HepG2 (cell line): ENCODE measurements at regions not wholly inside any gene's neighbourhood (a gene's known extent, or its start where the extent isn't known, plus 50 kb on each side); places are given as distances from the start of the nearest gene placed in this dataset.
A peak's percentile ranks its signal among the peaks of the same experiment; 100 is the strongest.

Experiments used
- ATAC-seq: fragments of 200-7000 bp; cut with Tn5 transposase; 3 replicates; pipeline ENCODE4 v1.9.1; 2020; ENCODE audit warnings: mild to moderate bottlenecking, moderate library complexity
- BruUV-seq: library from RNA; stranded (reverse); fragments of 400-500 nt; replicated peaks from 2 replicates; lab custom pipeline; 2021; lab: Mats Ljungman, UMichigan
- CTCF ChIA-PET: fragments of 300-600 bp; formaldehyde crosslinking; extraction: SDS; loops from one replicate; lab custom pipeline; 2021; ENCODE audit warnings: low total read pairs, inconsistent platforms, low intra/inter-chr PET ratio; lab: Yijun Ruan, JAX
- POLR2A ChIA-PET: fragments of 350-600 bp; sonication (Branson Sonifier 250); formaldehyde crosslinking; loops from one replicate; lab custom pipeline; 2020; ENCODE audit warnings: antibody characterized with exemption, inconsistent platforms; lab: Yijun Ruan, JAX
- DNase-seq: peaks from one replicate; pipeline ENCODE4 v3.0.0-alpha.2; 2015; ENCODE audit warnings: low spot score
- FAIRE-seq: peaks from 3 replicates; lab custom pipeline; 2011; peaks lifted over from hg19 to GRCh38; lab: Jason Lieb, UNC
- H2AFZ ChIP-seq: one replicate; pipeline ENCODE4 v1.6.1; 2011; ENCODE audit warnings: low read length, inconsistent platforms
- H3K27ac ChIP-seq: fragments of 300-600 bp; 3 replicates; pipeline ENCODE4 v1.8.0; 2011; ENCODE audit warnings: mixed run types, mild to moderate bottlenecking, mixed read lengths, low read length, inconsistent platforms; ENCODE audit not compliant: insufficient read depth; ENCODE audit errors: extremely low read length
- H3K27me3 ChIP-seq, 2 experiments: fragments of 200-600 bp in 1 of 2; 2 replicates in 1 of 2; 3 replicates in 1 of 2; pipeline versions ENCODE4 v1.6.0 to v1.8.0; 2011; ENCODE audit warnings: low read length in 2 of 2, mild to moderate bottlenecking in 2 of 2, moderate library complexity in 2 of 2, inconsistent platforms in 1 of 2; ENCODE audit not compliant: insufficient read depth in 2 of 2, control insufficient read depth in 1 of 2
- H3K36me3 ChIP-seq, 2 experiments: fragments of 200-600 bp in 1 of 2; replicated peaks in 1 of 2; 2 replicates in 1 of 2; 3 replicates in 1 of 2; pipeline versions ENCODE4 v1.5.1 to v1.8.0; 2011; ENCODE audit warnings: low read length in 2 of 2, inconsistent platforms in 1 of 2; ENCODE audit not compliant: insufficient read depth in 2 of 2, control insufficient read depth in 1 of 2
- H3K4me1 ChIP-seq: 2 replicates; pipeline ENCODE4 v1.5.1; 2012; ENCODE audit warnings: low read length, inconsistent platforms; ENCODE audit not compliant: insufficient read depth
- H3K4me2 ChIP-seq: 2 replicates; pipeline ENCODE4 v1.6.0; 2011; ENCODE audit warnings: low read depth, low read length, inconsistent platforms
- H3K4me3 ChIP-seq, 3 experiments: fragments of 200-600 bp in 1 of 3; sonication (generic), shearing (Covaris generic) in 1 of 3; replicated peaks in 1 of 3; 2 replicates each; pipeline ENCODE4 v1.5.1; 2011 to 2016; ENCODE audit warnings: low read length in 3 of 3, inconsistent platforms in 2 of 3, low read depth in 2 of 3, mild to moderate bottlenecking in 2 of 3, control low read depth in 1 of 3, mixed read lengths in 1 of 3; ENCODE audit not compliant: insufficient read depth in 1 of 3
- H3K79me2 ChIP-seq: one replicate; pipeline ENCODE4 v1.6.1; 2011; ENCODE audit warnings: low read length, inconsistent platforms; ENCODE audit not compliant: insufficient read depth
- H3K9ac ChIP-seq: 2 replicates; pipeline ENCODE4 v1.6.0; 2011; ENCODE audit warnings: mild to moderate bottlenecking, low read depth, low read length, inconsistent platforms; ENCODE audit not compliant: insufficient read depth
- H3K9me3 ChIP-seq: 2 replicates; pipeline ENCODE4 v1.5.1; 2012; ENCODE audit warnings: mild to moderate bottlenecking, low read length
- H4K20me1 ChIP-seq: 2 replicates; pipeline ENCODE4 v1.6.0; 2011; ENCODE audit warnings: inconsistent platforms, mild to moderate bottlenecking, low read length, moderate library complexity; ENCODE audit not compliant: insufficient read depth
- ATF7 ChIP-seq, 2 experiments: fragments of 450-650 bp in 1 of 2; sonication (generic) in 1 of 2; formaldehyde crosslinking in 1 of 2; IDR thresholded peaks; 2 replicates each; pipeline versions ENCODE4 v1.4.0 to v1.6.1; 2016 to 2020; ENCODE audit warnings: antibody characterized with exemption in 1 of 2, mild to moderate bottlenecking in 1 of 2, missing genetic modification reagents in 1 of 2
- CREB1 ChIP-seq, 2 experiments: fragments of 450-650 bp in 1 of 2; IDR thresholded peaks; 2 replicates each; pipeline ENCODE4 v1.6.1; 2016 to 2017; ENCODE audit warnings: control low read depth in 1 of 2, mild to moderate bottlenecking in 1 of 2, missing compliant biosample characterization in 1 of 2, missing genetic modification characterization in 1 of 2
- HOXA3 ChIP-seq: sonication (generic); formaldehyde crosslinking; IDR thresholded peaks from 2 replicates; pipeline ENCODE4 v1.5.0; 2020; ENCODE audit warnings: missing genetic modification reagents
- KLF16 ChIP-seq, 2 experiments: sonication (generic) in 1 of 2; formaldehyde crosslinking in 1 of 2; IDR thresholded peaks; 2 replicates each; pipeline versions ENCODE4 v1.6.1 to v1.8.0; 2016 to 2023; ENCODE audit warnings: missing genetic modification reagents in 2 of 2, missing compliant biosample characterization in 1 of 2
- MATR3 ChIP-seq: sonication (generic); formaldehyde crosslinking; IDR thresholded peaks from 2 replicates; pipeline ENCODE4 v1.4.0; 2020; ENCODE audit warnings: missing genetic modification reagents
- ZFYVE20 ChIP-seq: sonication (generic); formaldehyde crosslinking; IDR thresholded peaks from 2 replicates; pipeline ENCODE4 v1.8.0; 2023; ENCODE audit warnings: low read depth, mild to moderate bottlenecking, moderate library complexity, missing genetic modification reagents, borderline replicate concordance
- ZIK1 ChIP-seq: sonication (generic); formaldehyde crosslinking; IDR thresholded peaks from 2 replicates; pipeline ENCODE4 v1.5.0; 2020; ENCODE audit warnings: mild to moderate bottlenecking, low read depth, missing genetic modification reagents, borderline replicate concordance
- ZSCAN25 ChIP-seq: sonication (generic); formaldehyde crosslinking; IDR thresholded peaks from 2 replicates; pipeline ENCODE4 v1.8.0; 2022; ENCODE audit warnings: mild to moderate bottlenecking, missing genetic modification reagents
- WGBS: methylation state at CpG from one replicate; pipeline ENCODE4 v1.1.6; 2017; ENCODE audit warnings: low lambda C conversion rate; 5-methylcytosine and 5-hydroxymethylcytosine counted together
- in situ Hi-C: cut with HindIII; loops from 2 replicates; pipeline ENCODE4 v1.10.0; 2017; ENCODE audit warnings: low pct_unique_long_range_greater_than_20kb; ENCODE audit not compliant: extremely low pct_ligation_motif_present
- intact Hi-C: fragments of 100-400 bp; cut with micrococcal nuclease; formaldehyde crosslinking; loops from one replicate; pipeline ENCODE4 v1.10.0; 2022; ENCODE audit not compliant: unreplicated experiment
- TF ChIP-seq, protein P1 (sequence below): sonication (generic); formaldehyde crosslinking; IDR thresholded peaks from 2 replicates; pipeline ENCODE4 v1.4.0; 2020; ENCODE audit warnings: missing genetic modification reagents
- TF ChIP-seq, protein P2 (sequence below): sonication (generic); formaldehyde crosslinking; IDR thresholded peaks from 2 replicates; pipeline ENCODE4 v1.5.0; 2020; ENCODE audit warnings: missing genetic modification reagents, mild to moderate bottlenecking, borderline replicate concordance

DNA sequence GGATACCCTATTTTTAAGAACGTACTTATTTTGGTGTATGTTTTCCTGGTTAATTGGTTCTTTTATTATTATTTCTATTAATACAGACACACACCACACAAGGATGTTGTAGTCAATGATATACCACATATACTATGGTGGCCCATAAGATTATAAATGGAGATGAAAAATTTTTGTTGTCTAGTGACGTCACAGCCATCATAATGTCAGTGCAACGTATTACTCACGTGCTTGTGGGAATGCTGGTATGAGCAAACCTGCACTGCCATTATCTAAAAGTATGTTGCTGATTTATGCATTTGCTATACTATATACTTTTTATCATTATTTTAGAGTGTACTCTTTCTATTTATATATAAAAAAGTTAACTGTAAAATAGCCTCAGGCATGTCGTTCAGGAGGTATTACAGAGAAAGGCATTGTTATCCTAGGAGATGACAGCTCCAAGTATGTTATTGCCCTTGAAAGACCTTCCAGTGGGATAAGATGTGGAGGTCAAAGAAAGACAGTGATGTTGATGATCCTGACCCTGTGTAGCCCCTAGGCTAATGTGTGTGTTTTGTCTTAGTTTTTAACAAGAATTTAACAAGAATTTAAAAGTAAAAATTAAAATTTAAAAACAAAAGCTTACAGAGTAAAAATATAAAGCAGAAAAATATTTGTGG is 65.6 kb upstream of the SGCD start:
- WGBS = 11% methylated on average over 5 of the region's 5 CpGs

DNA sequence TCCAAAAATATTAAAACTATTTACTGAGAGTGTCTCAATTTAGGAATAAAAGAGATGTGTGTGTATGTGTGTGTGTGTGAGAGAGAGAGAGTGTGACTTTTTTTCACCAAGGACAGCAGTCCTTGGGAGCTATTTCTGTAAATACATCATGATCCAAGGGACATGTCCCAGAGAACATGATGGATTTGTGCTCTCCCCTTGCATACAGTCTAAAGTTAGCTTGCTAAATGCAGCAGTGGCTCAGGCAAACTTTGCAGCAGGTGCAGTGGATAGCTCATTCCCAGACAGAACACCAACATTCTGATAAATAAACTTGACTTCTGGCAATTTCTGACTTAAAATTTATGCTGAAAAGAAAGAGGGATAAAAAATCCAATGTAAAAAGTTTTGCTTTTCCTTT is 55.4 kb upstream of the SGCD start:
- H3K4me2 ChIP-seq = no peak overlapping the region
- ATAC-seq = no peak
- no TSS peak for BruUV-seq
- H3K9me3 ChIP-seq = peaks cover 15% of the 10 kb centered on the region; the same call in 1 of the 2 replicates
- H2AFZ ChIP-seq = no peak overlapping the region
- no peak overlapping the region for H3K27ac ChIP-seq
- no peak for FAIRE-seq
- CTCF ChIA-PET = no interaction called here
- no peaks in the 10 kb centered on the region for H4K20me1 ChIP-seq
- POLR2A ChIA-PET = no interaction called here
- H3K4me1 ChIP-seq = no peaks in the 10 kb centered on the region
- no peaks in the 10 kb centered on the region for H3K36me3 ChIP-seq
- intact Hi-C loops (no loop called here), in situ Hi-C loops (no loop called here)
- DNase-seq = no peak
- H3K4me3 ChIP-seq = no peak overlapping the region
- no peaks in the 10 kb centered on the region for H3K27me3 ChIP-seq
- H3K9ac ChIP-seq = no peak overlapping the region
- H3K79me2 ChIP-seq = no peaks in the 10 kb centered on the region
- TF ChIP-seq, protein P1, sequence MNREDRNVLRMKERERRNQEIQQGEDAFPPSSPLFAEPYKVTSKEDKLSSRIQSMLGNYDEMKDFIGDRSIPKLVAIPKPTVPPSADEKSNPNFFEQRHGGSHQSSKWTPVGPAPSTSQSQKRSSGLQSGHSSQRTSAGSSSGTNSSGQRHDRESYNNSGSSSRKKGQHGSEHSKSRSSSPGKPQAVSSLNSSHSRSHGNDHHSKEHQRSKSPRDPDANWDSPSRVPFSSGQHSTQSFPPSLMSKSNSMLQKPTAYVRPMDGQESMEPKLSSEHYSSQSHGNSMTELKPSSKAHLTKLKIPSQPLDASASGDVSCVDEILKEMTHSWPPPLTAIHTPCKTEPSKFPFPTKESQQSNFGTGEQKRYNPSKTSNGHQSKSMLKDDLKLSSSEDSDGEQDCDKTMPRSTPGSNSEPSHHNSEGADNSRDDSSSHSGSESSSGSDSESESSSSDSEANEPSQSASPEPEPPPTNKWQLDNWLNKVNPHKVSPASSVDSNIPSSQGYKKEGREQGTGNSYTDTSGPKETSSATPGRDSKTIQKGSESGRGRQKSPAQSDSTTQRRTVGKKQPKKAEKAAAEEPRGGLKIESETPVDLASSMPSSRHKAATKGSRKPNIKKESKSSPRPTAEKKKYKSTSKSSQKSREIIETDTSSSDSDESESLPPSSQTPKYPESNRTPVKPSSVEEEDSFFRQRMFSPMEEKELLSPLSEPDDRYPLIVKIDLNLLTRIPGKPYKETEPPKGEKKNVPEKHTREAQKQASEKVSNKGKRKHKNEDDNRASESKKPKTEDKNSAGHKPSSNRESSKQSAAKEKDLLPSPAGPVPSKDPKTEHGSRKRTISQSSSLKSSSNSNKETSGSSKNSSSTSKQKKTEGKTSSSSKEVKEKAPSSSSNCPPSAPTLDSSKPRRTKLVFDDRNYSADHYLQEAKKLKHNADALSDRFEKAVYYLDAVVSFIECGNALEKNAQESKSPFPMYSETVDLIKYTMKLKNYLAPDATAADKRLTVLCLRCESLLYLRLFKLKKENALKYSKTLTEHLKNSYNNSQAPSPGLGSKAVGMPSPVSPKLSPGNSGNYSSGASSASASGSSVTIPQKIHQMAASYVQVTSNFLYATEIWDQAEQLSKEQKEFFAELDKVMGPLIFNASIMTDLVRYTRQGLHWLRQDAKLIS (CRISPR knock-in tag) = no peak
- TF ChIP-seq ZFYVE20 (CRISPR knock-in tag) = no peak
- TF ChIP-seq HOXA3 (CRISPR knock-in tag) = no peak
- no peak for TF ChIP-seq MATR3 (CRISPR knock-in tag)

More for the DNA sequence above, 65.6 kb upstream of the SGCD start:
- no peaks in the 10 kb centered on the region for H3K27me3 ChIP-seq
- TF ChIP-seq CREB1 (IDR thresholded peaks at IDR 0.05) (peak; percentile 96), CREB1 (CRISPR knock-in tag; IDR thresholded peaks at IDR 0.05) (no peak), ZSCAN25 (no peak), ZIK1 (no peak), KLF16 (CRISPR knock-in tag; IDR thresholded peaks at IDR 0.05) (no peak), ATF7 (IDR thresholded peaks at IDR 0.05) (0 out of 2 replicates have a peak, but pooled peaks have one; percentile 18), ATF7 (CRISPR knock-in tag; IDR thresholded peaks at IDR 0.05) (no peak)
- TF ChIP-seq, protein P2, sequence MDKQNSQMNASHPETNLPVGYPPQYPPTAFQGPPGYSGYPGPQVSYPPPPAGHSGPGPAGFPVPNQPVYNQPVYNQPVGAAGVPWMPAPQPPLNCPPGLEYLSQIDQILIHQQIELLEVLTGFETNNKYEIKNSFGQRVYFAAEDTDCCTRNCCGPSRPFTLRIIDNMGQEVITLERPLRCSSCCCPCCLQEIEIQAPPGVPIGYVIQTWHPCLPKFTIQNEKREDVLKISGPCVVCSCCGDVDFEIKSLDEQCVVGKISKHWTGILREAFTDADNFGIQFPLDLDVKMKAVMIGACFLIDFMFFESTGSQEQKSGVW (CRISPR knock-in tag) = no peak
- H3K9ac ChIP-seq = no peak overlapping the region
- in situ Hi-C loops = no loop called here
- H3K9me3 ChIP-seq = peaks cover 9% of the 10 kb centered on the region; the same call in 1 of the 2 replicates
- H3K4me2 ChIP-seq = no peak overlapping the region
- ATAC-seq (no peak), FAIRE-seq (no peak), DNase-seq (no peak)
- ChIA-PET CTCF (no interaction called here), POLR2A (no interaction called here)
- H3K27ac ChIP-seq = no peak overlapping the region
- H3K4me1 ChIP-seq = no peaks in the 10 kb centered on the region
- no peaks in the 10 kb centered on the region for H4K20me1 ChIP-seq
- no peaks in the 10 kb centered on the region for H3K36me3 ChIP-seq
- H3K79me2 ChIP-seq = no peaks in the 10 kb centered on the region
- intact Hi-C loops = no loop called here
- H3K4me3 ChIP-seq = no peak overlapping the region
- BruUV-seq = no TSS peak
- no peak overlapping the region for H2AFZ ChIP-seq
